ENCODE measurements at regions not wholly inside any gene's neighbourhood (a gene's known extent, or its start where the extent isn't known, plus 50 kb on each side); places are given as distances from the start of the nearest gene placed in this dataset.

DNA sequence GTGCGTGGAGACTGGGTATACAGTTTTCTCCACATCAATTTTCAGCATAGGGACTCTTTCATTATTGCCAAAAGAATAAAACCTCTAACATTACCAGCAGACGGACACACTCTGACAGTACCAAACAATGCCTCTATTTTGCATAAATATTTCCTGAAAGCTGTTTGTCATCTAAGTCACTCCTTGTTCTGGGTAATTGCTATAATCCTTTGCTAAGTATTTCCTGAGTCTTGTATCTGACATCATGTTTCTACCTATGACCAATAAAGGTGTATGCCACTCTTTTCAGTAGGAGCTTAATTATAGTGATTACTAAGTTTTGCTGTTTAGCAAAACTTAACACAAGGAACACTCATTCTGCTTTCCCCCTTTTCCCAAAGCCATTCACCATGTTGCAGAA is 886.5 kb downstream of the SLITRK6 start:
- TF ChIP-seq, protein P1, sequence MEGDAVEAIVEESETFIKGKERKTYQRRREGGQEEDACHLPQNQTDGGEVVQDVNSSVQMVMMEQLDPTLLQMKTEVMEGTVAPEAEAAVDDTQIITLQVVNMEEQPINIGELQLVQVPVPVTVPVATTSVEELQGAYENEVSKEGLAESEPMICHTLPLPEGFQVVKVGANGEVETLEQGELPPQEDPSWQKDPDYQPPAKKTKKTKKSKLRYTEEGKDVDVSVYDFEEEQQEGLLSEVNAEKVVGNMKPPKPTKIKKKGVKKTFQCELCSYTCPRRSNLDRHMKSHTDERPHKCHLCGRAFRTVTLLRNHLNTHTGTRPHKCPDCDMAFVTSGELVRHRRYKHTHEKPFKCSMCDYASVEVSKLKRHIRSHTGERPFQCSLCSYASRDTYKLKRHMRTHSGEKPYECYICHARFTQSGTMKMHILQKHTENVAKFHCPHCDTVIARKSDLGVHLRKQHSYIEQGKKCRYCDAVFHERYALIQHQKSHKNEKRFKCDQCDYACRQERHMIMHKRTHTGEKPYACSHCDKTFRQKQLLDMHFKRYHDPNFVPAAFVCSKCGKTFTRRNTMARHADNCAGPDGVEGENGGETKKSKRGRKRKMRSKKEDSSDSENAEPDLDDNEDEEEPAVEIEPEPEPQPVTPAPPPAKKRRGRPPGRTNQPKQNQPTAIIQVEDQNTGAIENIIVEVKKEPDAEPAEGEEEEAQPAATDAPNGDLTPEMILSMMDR (IDR thresholded peaks at IDR 0.05; ENCODE audit: borderline replicate concordance, extremely low read depth, low read length, poor library complexity, severe bottlenecking) = no peak
- no peak for TF ChIP-seq EZH2 (IDR thresholded peaks at IDR 0.05; ENCODE audit: borderline replicate concordance, low read depth, low read length, severe bottlenecking)
